WERI-Rb-1 (cell line): ENCODE measurements at regions not wholly inside any gene's neighbourhood (a gene's known extent, or its start where the extent isn't known, plus 50 kb on each side); places are given as distances from the start of the nearest gene placed in this dataset.

Source experiments
- DNase-seq: peaks from one replicate; pipeline ENCODE4 v3.0.0-alpha.2; 2020
- H3K27ac ChIP-seq: fragments of 250-450 bp; sonication (Bioruptor Pico); 2 replicates; pipeline ENCODE4 v1.5.1; 2020; ENCODE audit warnings: mild to moderate bottlenecking, moderate library complexity
- H3K27me3 ChIP-seq: fragments of 250-450 bp; sonication (Bioruptor Pico); 2 replicates; pipeline ENCODE4 v1.5.1; 2021; ENCODE audit warnings: mild to moderate bottlenecking, low read depth, moderate library complexity; ENCODE audit not compliant: insufficient read depth, severe bottlenecking
- H3K36me3 ChIP-seq: fragments of 250-450 bp; sonication (Bioruptor Pico); 2 replicates; pipeline ENCODE4 v1.5.1; 2020; ENCODE audit warnings: mild to moderate bottlenecking, moderate library complexity
- H3K4me3 ChIP-seq: 2 replicates; pipeline ENCODE4 v1.5.1; 2011; ENCODE audit warnings: low read depth, mild to moderate bottlenecking, control low read depth, low read length
- H3K9me3 ChIP-seq: fragments of 250-450 bp; sonication (Bioruptor Pico); 2 replicates; pipeline ENCODE4 v1.5.1; 2021; ENCODE audit warnings: mild to moderate bottlenecking, moderate library complexity; ENCODE audit not compliant: severe bottlenecking
- TF ChIP-seq, protein P1 (sequence below): IDR thresholded peaks from 2 replicates; pipeline ENCODE4 v1.5.1; 2011; ENCODE audit warnings: low read depth, mild to moderate bottlenecking, control low read depth, inconsistent platforms, low read length

DNA sequence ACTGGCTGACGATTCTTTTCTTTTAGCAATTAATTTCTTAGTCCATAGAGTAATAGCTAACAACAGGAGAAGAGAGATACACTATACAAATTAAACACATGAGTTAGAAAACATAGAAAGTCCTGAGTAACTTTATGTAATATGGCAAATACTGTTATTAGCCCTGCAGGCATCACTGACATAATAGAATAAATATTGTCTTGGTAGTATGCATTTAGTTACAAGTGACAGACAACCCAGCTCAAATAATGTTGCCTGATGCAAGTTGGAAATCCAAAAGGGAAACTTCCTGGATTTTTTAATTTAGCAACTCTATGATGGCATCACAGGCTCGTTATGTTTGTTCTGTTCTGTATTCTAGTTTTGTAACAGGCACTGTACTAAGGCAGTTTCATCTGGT lies 95.1 kb downstream of the DKK1 start:
- Histone ChIP-seq H3K36me3 (no peaks in the 10 kb centered on the region), H3K9me3 (no peaks in the 10 kb centered on the region), H3K27me3 (peaks cover 4% of the 10 kb centered on the region), H3K27ac (no peak overlapping the region), H3K4me3 (no peak overlapping the region)
- no peak for DNase-seq
- TF ChIP-seq, protein P1, sequence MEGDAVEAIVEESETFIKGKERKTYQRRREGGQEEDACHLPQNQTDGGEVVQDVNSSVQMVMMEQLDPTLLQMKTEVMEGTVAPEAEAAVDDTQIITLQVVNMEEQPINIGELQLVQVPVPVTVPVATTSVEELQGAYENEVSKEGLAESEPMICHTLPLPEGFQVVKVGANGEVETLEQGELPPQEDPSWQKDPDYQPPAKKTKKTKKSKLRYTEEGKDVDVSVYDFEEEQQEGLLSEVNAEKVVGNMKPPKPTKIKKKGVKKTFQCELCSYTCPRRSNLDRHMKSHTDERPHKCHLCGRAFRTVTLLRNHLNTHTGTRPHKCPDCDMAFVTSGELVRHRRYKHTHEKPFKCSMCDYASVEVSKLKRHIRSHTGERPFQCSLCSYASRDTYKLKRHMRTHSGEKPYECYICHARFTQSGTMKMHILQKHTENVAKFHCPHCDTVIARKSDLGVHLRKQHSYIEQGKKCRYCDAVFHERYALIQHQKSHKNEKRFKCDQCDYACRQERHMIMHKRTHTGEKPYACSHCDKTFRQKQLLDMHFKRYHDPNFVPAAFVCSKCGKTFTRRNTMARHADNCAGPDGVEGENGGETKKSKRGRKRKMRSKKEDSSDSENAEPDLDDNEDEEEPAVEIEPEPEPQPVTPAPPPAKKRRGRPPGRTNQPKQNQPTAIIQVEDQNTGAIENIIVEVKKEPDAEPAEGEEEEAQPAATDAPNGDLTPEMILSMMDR, result no peak

DNA sequence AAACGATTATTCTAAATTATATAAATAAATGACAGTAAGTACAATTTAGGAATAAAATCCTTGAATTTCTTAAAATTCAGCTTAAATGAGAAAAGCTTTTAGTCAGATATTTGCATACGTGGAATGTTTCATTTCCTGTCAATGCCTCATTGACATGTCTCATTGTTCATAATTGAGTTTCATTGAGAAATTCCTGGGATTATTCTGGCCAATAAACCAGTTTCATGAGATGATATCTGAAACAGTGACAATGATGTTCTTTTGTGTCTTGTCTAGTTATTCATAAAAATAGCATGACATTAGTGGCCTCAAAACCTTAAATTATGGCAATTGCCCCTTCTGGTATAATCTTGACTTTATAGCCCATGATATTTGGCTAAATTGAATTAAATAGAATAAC lies 95.8 kb downstream of the DKK1 start:
- no peak overlapping the region for H3K4me3 ChIP-seq
- H3K27ac ChIP-seq, result no peak overlapping the region
- TF ChIP-seq, protein P1, result no peak
- H3K27me3 ChIP-seq, result peaks cover 4% of the 10 kb centered on the region
- no peaks in the 10 kb centered on the region for H3K9me3 ChIP-seq
- no peak for DNase-seq
- no peaks in the 10 kb centered on the region for H3K36me3 ChIP-seq

DNA sequence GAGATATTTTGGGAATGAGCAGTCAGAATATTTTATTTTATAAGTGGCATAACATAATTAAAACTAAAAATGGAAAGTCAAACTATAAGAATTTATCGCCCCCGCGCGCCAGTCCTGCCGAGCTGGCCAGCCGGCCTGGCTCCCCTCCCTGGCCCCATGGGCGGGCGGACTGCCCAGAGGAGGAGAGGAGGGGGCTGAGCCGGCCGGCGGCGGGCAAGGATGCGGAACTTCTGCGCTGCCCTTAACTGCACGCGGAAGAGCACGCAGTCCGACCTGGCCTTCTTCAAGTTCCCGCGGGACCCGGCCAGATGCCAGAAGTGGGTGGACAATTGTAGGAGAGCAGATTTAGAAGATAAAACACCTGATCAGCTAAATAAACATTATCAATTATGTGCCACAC lies 96.8 kb downstream of the DKK1 start:
- Histone ChIP-seq H3K27ac (no peak overlapping the region), H3K9me3 (no peaks in the 10 kb centered on the region), H3K4me3 (no peak overlapping the region), H3K27me3 (peaks cover 4% of the 10 kb centered on the region), H3K36me3 (no peaks in the 10 kb centered on the region)
- DNase-seq, result no peak
- TF ChIP-seq, protein P1, result no peak

DNA sequence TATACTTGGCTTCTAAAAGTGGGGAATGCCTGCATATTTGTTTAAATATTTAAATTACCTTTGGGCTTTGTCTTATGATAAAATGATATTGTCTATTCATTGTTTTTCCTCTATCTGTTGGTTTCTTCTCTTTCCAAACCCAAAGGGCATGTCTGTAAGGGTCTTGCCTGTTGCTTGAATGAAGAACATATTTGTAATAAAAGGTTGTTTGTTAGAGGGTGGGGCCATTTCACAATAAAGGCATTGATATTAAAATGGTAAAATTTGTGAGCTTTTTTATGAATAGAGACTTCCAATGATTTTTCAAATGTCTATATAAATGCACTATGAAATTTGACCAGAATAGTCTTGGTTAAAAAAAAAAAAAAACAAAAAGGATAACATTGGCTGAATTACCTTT lies 105.2 kb downstream of the DKK1 start:
- Histone ChIP-seq H3K4me3 (no peak overlapping the region), H3K27ac (no peak overlapping the region), H3K27me3 (no peaks in the 10 kb centered on the region), H3K9me3 (no peaks in the 10 kb centered on the region), H3K36me3 (no peaks in the 10 kb centered on the region)
- TF ChIP-seq, protein P1, result no peak
- no peak for DNase-seq

DNA sequence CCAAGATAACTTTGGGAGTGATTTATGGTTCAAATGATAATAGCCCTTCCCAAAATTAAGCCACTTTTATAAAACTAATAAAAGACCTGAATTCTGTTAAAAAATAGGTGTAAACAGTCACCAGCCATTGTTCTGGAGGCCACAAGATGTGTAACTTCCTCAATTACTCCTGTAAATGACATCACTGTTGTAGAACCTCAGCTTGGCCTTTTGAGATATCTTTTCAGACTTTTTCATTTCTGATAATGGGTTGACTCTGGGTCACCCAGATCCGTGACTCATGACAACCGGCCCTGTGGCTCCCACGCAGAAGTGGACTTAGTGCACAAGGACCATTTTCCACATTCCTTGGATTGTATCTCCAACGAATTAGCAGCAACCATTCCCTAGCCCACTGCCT lies 106.6 kb downstream of the DKK1 start:
- H3K27ac ChIP-seq, result no peak overlapping the region
- H3K9me3 ChIP-seq, result no peaks in the 10 kb centered on the region
- no peak overlapping the region for H3K4me3 ChIP-seq
- no peak for DNase-seq
- no peaks in the 10 kb centered on the region for H3K36me3 ChIP-seq
- no peaks in the 10 kb centered on the region for H3K27me3 ChIP-seq
- TF ChIP-seq, protein P1, result no peak

DNA sequence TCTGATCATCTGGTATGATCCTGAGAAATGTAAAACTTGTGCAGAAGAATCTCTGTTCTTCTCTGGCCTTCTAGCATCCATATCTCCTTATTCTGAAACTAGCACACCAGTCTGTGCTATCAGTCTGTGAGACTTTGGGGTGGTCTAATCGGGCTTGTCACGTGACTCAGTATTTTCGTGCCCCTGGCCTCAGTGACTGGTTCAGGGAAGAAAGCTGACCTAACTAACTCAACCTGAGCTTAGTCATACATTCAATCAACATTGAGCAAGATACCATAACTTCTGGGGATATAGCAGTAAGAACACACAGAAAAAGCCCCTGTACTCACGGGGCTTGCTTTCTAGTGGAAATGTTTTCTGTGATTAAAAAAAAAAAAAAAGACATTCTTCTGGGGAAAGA lies 109.3 kb downstream of the DKK1 start:
- no peak for DNase-seq
- TF ChIP-seq, protein P1, result no peak
- no peaks in the 10 kb centered on the region for H3K36me3 ChIP-seq
- H3K27ac ChIP-seq, result no peak overlapping the region
- H3K9me3 ChIP-seq, result no peaks in the 10 kb centered on the region
- H3K27me3 ChIP-seq, result no peaks in the 10 kb centered on the region
- H3K4me3 ChIP-seq, result no peak overlapping the region
